HuH-7 (cell line): ENCODE measurements at regions not wholly inside any gene's neighbourhood (a gene's known extent, or its start where the extent isn't known, plus 50 kb on each side); places are given as distances from the start of the nearest gene placed in this dataset.

ENCODE experiments used
- DNase-seq: peaks from one replicate; pipeline ENCODE4 v3.0.0; 2011; ENCODE audit warnings: low spot score

DNA sequence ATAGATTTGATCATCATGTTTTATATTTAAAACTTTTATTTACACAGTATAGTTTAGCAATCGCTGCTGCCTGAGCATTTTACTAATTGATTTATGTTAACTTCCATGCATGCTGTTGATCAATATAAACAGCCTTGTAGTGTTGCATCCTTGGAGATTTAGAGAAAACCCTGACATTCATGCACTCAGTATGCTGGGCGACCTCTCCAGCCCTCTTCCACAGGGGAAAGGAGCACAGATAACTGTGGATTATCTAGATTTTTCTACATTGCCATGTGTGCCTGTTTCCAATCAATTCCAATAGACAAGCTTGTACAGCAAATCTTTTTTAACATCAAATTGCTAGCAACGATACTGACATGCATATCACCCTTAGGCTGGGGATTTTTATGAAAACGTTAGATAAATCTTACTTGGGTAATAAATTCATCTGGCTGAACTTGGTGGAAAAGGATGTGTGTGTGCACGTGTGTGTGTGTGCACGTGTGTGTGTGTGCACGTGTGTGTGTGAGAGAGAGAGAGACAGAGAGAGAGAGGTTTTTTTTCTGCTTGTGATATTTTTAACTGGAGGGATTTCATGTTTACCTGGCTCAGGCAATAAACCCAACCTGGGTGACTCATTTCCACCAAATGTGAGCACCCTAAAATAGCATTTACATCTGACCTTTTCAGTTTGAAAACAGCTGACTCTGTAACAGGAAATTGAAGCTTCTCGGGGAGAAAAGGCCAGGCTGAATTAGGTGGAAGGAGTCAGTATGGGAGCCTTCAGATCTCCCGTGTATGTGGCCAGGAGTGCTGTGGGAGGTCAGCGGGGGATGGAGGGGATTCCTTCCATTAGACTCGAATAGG is 339.8 kb downstream of the PRDM2 start:
- no peak for DNase-seq

DNA sequence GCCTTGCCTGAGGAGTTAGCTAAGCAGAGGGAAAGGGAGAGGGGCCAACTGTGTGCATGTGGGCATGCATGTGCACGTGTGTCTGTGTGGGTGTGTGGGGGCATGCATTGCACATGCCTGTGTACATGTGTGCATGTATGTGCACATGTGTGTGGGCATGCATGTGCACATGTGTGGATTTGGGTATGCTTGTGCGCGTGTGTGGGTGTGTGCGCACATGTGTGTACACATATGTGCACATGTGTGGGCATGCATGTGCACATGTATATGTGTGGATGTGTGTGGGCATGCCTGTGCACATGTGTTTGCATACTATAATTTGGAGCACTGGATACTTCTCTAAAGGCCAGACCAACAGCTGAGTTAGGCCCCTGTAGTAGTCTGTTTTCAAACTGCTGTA is 350.0 kb downstream of the PRDM2 start:
- DNase-seq = no peak

DNA sequence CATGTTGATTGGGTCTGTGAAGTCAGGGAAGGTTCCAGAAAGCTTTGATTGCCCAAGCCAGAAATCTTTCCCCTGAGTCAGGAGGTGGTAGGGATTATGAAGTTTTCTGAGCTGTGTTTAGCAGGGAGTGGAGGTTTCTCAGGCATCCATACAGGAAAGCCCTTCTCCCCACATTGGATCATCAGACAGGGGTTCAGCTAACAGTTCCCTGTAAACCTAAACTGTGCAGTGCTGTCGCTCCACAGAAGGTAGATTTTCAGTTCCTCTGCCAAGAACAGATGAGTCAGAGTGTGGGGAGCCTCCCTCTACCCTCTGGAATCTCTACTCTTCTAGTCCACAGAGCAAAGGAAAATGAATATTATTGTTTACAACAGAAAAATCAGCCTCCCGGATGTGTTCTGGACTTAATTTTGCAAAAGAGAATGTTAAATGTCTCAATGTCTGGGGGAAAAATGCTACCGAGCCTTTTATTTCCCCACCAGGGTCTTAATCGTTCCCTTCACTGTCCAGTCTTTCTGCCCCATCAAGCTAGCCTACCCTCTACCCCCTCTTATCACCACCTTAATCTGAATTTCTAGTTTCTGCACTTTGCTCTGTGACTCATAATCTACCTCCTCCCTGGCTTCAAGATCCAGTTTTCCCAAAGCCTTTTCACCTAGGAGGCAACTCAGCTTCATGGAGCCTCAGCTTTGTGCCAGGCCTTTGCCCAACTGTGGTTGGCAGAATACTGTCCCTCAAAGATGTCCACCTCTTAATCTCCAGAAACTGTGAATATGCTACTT is 355.6 kb downstream of the PRDM2 start:
- no peak for DNase-seq

GRCh38 chr1:14057640-14058039 is 357.7 kb downstream of the PRDM2 start:
- no peak for DNase-seq

GRCh38 chr1:14061204-14061603 is 361.2 kb downstream of the PRDM2 start:
- no peak for DNase-seq

DNA sequence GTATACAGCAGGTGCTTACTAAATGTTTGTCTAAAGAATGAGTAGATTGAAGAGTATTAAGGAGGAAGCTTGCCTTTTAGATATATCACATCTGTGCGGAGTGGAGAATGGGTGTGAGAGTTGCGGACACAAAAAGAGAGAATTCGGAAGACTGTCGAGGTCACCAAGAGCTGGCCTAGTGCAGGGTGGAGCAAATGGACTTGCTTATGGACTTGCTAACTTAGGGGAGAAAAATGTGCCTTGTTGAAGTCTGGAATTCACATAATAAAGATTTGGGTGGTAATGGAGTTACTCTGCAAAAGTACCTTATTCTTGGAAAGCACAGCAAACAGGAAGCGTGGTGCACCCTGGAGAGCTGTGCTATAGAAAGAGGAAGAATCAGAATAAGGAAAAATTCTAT is 361.7 kb downstream of the PRDM2 start:
- DNase-seq = no peak

DNA sequence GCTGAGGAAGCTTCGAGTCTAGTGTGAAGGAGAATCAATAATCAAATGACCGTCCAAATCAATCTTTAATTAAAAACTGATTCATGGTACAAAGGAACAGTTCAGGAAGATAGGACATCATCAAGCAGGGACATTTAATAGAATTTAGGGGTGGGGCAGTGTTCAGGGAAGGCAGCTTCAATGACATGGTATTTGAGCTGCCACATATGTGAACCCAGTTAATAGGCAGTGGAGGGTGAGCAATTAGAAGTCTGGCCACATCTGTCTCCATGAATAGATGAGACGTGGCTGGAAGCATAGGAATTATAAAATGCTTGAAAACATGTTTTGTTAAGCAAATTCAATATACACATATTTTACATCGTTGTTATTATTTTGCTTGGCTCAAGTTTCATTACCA is 362.7 kb downstream of the PRDM2 start:
- no peak for DNase-seq

GRCh38 chr1:14064649-14065442 is 364.9 kb downstream of the PRDM2 start:
- DNase-seq = no peak

DNA sequence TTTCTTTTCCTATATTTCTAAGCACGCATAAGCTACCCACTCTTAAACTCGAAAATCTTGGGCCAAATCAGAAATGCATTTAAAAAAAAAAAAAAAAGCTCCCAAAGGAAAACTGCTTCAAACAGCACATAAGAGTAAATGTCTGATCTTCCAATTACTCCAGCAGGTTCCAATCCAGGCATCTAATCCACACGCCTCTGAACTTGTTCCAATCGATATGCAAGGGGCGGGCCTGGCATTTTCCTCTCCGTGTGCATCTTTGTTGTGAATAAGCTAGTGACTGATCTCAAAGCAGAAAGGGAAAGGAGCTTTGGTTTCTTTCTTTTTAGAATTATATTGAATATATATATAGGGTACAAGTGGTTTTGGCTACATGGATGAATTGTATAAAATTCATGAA is 365.5 kb downstream of the PRDM2 start:
- DNase-seq = no peak

- no peak for DNase-seq
These were observed 367.0 kb downstream of the PRDM2 start for GRCh38 chr1:14067036-14067435.

DNA sequence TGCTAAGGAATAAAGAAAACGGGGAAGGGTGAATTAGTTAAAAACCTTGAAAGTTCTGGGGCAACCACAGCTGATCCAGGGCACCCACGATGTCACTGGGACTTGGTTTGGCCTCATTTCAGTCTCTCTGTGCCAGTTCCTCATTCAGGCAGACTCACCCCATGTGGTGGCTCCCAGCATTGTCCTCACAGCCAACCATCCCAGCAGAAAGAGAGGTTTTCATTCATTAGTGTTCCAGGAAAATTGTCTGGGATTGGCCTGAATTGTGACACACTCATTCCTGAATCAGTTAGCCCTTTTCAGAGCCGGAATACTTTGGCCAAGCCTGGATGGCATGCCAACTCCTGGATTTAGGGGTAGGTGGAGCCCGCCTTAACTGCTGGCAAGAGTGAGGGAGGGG is 367.7 kb downstream of the PRDM2 start:
- no peak for DNase-seq

GRCh38 chr1:14071581-14071980 is 371.6 kb downstream of the PRDM2 start:
- DNase-seq = no peak

GRCh38 chr1:14080653-14081052 is 380.7 kb downstream of the PRDM2 start:
- DNase-seq = no peak

GRCh38 chr1:14082331-14082730 is 382.3 kb downstream of the PRDM2 start:
- no peak for DNase-seq

- DNase-seq = no peak
These were observed 383.3 kb downstream of the PRDM2 start for GRCh38 chr1:14083277-14083676.

GRCh38 chr1:14083706-14084105 is 383.7 kb downstream of the PRDM2 start:
- no peak for DNase-seq

- DNase-seq = no peak
These were observed 390.1 kb downstream of the PRDM2 start for GRCh38 chr1:14090062-14090461.

DNA sequence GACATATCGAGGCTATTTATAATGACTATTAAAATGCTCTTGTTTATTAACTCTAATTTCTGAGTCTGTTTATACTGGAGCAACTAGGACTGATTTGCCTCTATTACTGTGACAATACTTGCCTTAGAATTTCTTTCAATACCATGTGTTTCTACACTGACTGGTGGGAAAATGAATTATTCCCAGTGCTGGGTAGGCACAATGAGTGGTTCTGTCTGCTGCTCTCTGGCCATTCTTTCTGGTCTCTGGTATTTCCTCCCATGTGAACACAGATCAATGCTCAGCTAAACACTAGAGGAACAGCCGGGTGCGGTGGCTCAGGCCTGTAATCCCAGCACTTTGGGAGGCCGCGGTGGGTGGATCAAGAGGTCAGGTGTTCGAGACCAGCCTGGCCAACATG is 390.5 kb downstream of the PRDM2 start:
- DNase-seq = no peak

- no peak for DNase-seq
These were observed 394.8 kb downstream of the PRDM2 start for GRCh38 chr1:14094611-14095400.

GRCh38 chr1:14098294-14098913 is 398.4 kb downstream of the PRDM2 start:
- DNase-seq = no peak

- DNase-seq = no peak
These were observed 400.5 kb downstream of the PRDM2 start for GRCh38 chr1:14100444-14100843.
